ENCODE measurements at regions not wholly inside any gene's neighbourhood (a gene's known extent, or its start where the extent isn't known, plus 50 kb on each side); places are given as distances from the start of the nearest gene placed in this dataset.

GRCh38 chr10:94198324-94198723 lies 164.4 kb downstream of the NOC3L start:
- no peak for DNase-seq

GRCh38 chr10:94199565-94199964 lies 163.2 kb downstream of the NOC3L start:
- DNase-seq: no peak

- no peak for DNase-seq
These were observed 162.4 kb downstream of the NOC3L start for GRCh38 chr10:94200146-94200837.

GRCh38 chr10:94205396-94205831 lies 157.3 kb downstream of the NOC3L start:
- DNase-seq: no peak

- no peak for DNase-seq
These were observed 156.6 kb downstream of the NOC3L start for GRCh38 chr10:94206176-94206575.

GRCh38 chr10:94208315-94208714 lies 154.4 kb downstream of the NOC3L start:
- DNase-seq: no peak

GRCh38 chr10:94210440-94211168 lies 152.1 kb downstream of the NOC3L start:
- DNase-seq: no peak

GRCh38 chr10:94211169-94211510 lies 151.6 kb downstream of the NOC3L start:
- DNase-seq: no peak

- DNase-seq: no peak
These were observed 149.7 kb downstream of the NOC3L start for GRCh38 chr10:94213001-94213530.

GRCh38 chr10:94213980-94214379 lies 148.8 kb downstream of the NOC3L start:
- no peak for DNase-seq

- DNase-seq: no peak
These were observed 148.3 kb downstream of the NOC3L start for GRCh38 chr10:94214481-94214893.

GRCh38 chr10:94216201-94216600 lies 146.5 kb downstream of the NOC3L start:
- DNase-seq: no peak

GRCh38 chr10:94217411-94217810 lies 145.3 kb downstream of the NOC3L start:
- no peak for DNase-seq

- no peak for DNase-seq
These were observed 144.1 kb downstream of the NOC3L start for GRCh38 chr10:94218493-94219183.

GRCh38 chr10:94219829-94220228 lies 142.9 kb downstream of the NOC3L start:
- DNase-seq: no peak

GRCh38 chr10:94220717-94221116 lies 142.0 kb downstream of the NOC3L start:
- no peak for DNase-seq

GRCh38 chr10:94223702-94224370 lies 138.9 kb downstream of the NOC3L start:
- no peak for DNase-seq

- no peak for DNase-seq
These were observed 138.1 kb downstream of the NOC3L start for GRCh38 chr10:94224656-94225055.

GRCh38 chr10:94225589-94225988 lies 137.2 kb downstream of the NOC3L start:
- no peak for DNase-seq

GRCh38 chr10:94230134-94230785 lies 132.5 kb downstream of the NOC3L start:
- no peak for DNase-seq

- DNase-seq: no peak
These were observed 129.9 kb downstream of the NOC3L start for GRCh38 chr10:94232711-94233383.

- no peak for DNase-seq
These were observed 127.3 kb downstream of the NOC3L start for GRCh38 chr10:94235461-94235860.

Data from inflammatory macrophage treated with lipopolysaccharide for 4 hours (primary cell).